Karpas-422 (cell line): ENCODE measurements at regions not wholly inside any gene's neighbourhood (a gene's known extent, or its start where the extent isn't known, plus 50 kb on each side); places are given as distances from the start of the nearest gene placed in this dataset.
"Not testable (repeated sequence)": the region's sequence is repeated elsewhere in the genome, so short reads cannot be mapped to it uniquely, and the experiment has no call there.

Experiments
- DNase-seq: peaks from one replicate; pipeline ENCODE4 v3.0.0-alpha.2; 2015
- H2AFZ ChIP-seq: fragments of 200-600 bp; sonication (generic); 2 replicates; pipeline ENCODE4 v1.6.1; 2014; ENCODE audit warnings: antibody characterized with exemption, low read length, mixed read lengths
- H3K27ac ChIP-seq: fragments of 200-600 bp; sonication (generic); 2 replicates; pipeline ENCODE4 v1.5.1; 2014; ENCODE audit warnings: mild to moderate bottlenecking, low read length, moderate library complexity
- H3K27me3 ChIP-seq: fragments of 200-600 bp; sonication (generic); 2 replicates; pipeline ENCODE4 v1.6.1; 2014; ENCODE audit warnings: low read length, mixed read lengths
- H3K36me3 ChIP-seq: fragments of 200-600 bp; sonication (generic); 2 replicates; pipeline ENCODE4 v1.6.1; 2014; ENCODE audit warnings: low read length, mixed read lengths; ENCODE audit not compliant: insufficient read depth
- H3K4me1 ChIP-seq: fragments of 200-600 bp; sonication (generic); 2 replicates; pipeline ENCODE4 v1.6.1; 2014; ENCODE audit warnings: mild to moderate bottlenecking, low read length, mixed read lengths
- H3K4me2 ChIP-seq: fragments of 200-600 bp; sonication (generic); 2 replicates; pipeline ENCODE4 v1.6.1; 2014; ENCODE audit warnings: low read length, low read depth, mild to moderate bottlenecking; ENCODE audit not compliant: poor library complexity, severe bottlenecking
- H3K4me3 ChIP-seq: fragments of 200-600 bp; sonication (generic); 2 replicates; pipeline ENCODE4 v1.5.1; 2014; ENCODE audit warnings: mild to moderate bottlenecking, antibody characterized with exemption, low read length, mixed read lengths
- H3K79me2 ChIP-seq: fragments of 200-600 bp; sonication (generic); 2 replicates; pipeline ENCODE4 v1.6.1; 2014; ENCODE audit warnings: mild to moderate bottlenecking, low read length, mixed read lengths
- H3K9ac ChIP-seq: fragments of 200-600 bp; sonication (generic); 2 replicates; pipeline ENCODE4 v1.6.0; 2014; ENCODE audit warnings: low read length
- H3K9me2 ChIP-seq: fragments of 200-600 bp; sonication (generic), shearing (Covaris generic); replicated peaks from 2 replicates; pipeline ENCODE4 v1.6.0; 2014; ENCODE audit warnings: mild to moderate bottlenecking, low read length, moderate library complexity; ENCODE audit not compliant: insufficient read depth
- H3K9me3 ChIP-seq: fragments of 300-700, 200-600 bp; sonication (generic); 2 replicates; pipeline ENCODE4 v1.6.1; 2014; ENCODE audit warnings: low read length, mixed read lengths
- H4K20me1 ChIP-seq: fragments of 200-600 bp; sonication (generic); 2 replicates; pipeline ENCODE4 v1.6.1; 2014; ENCODE audit warnings: mild to moderate bottlenecking, antibody characterized with exemption, low read length, low read depth; ENCODE audit not compliant: insufficient read depth

DNA sequence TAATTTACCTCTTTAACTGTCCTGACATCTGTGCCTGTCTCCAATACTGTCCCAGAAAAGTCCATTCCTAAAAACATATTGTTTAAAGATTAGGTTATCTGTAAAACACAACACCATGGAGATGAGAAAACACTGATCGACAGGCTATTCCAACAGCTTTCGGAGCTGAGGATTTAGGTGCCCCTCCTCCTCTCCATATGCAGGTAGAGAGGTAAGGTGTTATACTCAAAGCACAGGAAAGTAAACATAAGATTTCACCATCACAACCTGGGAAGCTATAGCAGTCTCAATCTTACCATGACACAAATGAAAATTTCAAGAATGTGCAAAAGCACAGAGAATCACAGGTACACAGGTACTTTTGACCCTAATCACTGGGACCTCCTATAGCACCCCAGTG is 60.9 kb upstream of the RASAL2 start:
- Histone ChIP-seq H2AFZ (no peak overlapping the region), H3K4me3 (no peak overlapping the region), H3K27me3 (no peaks in the 10 kb centered on the region), H3K4me1 (no peaks in the 10 kb centered on the region), H3K9ac (no peak overlapping the region), H3K27ac (no peak overlapping the region), H3K36me3 (no peaks in the 10 kb centered on the region), H4K20me1 (no peaks in the 10 kb centered on the region), H3K9me3 (no peaks in the 10 kb centered on the region), H3K79me2 (no peaks in the 10 kb centered on the region), H3K4me2 (no peak overlapping the region), H3K9me2 (no peaks in the 10 kb centered on the region)
- no peak for DNase-seq

GRCh38 chr1:178034676-178035075 is 59.2 kb upstream of the RASAL2 start:
- no peaks in the 10 kb centered on the region for H3K79me2 ChIP-seq
- H3K4me1 ChIP-seq = no peaks in the 10 kb centered on the region
- no peaks in the 10 kb centered on the region for H4K20me1 ChIP-seq
- no peak overlapping the region for H3K9ac ChIP-seq
- DNase-seq = no peak
- no peak overlapping the region for H3K4me3 ChIP-seq
- no peaks in the 10 kb centered on the region for H3K9me2 ChIP-seq
- no peak overlapping the region for H3K4me2 ChIP-seq
- no peaks in the 10 kb centered on the region for H3K9me3 ChIP-seq
- no peak overlapping the region for H3K27ac ChIP-seq
- no peaks in the 10 kb centered on the region for H3K27me3 ChIP-seq
- H3K36me3 ChIP-seq = no peaks in the 10 kb centered on the region
- no peak overlapping the region for H2AFZ ChIP-seq

GRCh38 chr1:178036090-178036489 is 57.8 kb upstream of the RASAL2 start:
- H3K4me1 ChIP-seq = no peaks in the 10 kb centered on the region
- no peaks in the 10 kb centered on the region for H3K9me2 ChIP-seq
- H3K36me3 ChIP-seq = no peaks in the 10 kb centered on the region
- no peak overlapping the region for H3K4me3 ChIP-seq
- no peaks in the 10 kb centered on the region for H3K79me2 ChIP-seq
- DNase-seq = no peak
- H4K20me1 ChIP-seq = no peaks in the 10 kb centered on the region
- no peak overlapping the region for H3K27ac ChIP-seq
- H3K9me3 ChIP-seq = no peaks in the 10 kb centered on the region
- H2AFZ ChIP-seq = no peak overlapping the region
- no peak overlapping the region for H3K9ac ChIP-seq
- H3K27me3 ChIP-seq = no peaks in the 10 kb centered on the region
- no peak overlapping the region for H3K4me2 ChIP-seq

- Histone ChIP-seq H3K4me3 (no peak overlapping the region), H2AFZ (no peak overlapping the region)
Observed at GRCh38 chr1:178037510-178038253, 56.2 kb upstream of the RASAL2 start.

GRCh38 chr1:178038372-178038771 is 55.5 kb upstream of the RASAL2 start:
- H3K27me3 ChIP-seq = no peaks in the 10 kb centered on the region
- no peak overlapping the region for H3K4me2 ChIP-seq
- H3K36me3 ChIP-seq = no peaks in the 10 kb centered on the region
- H3K4me3 ChIP-seq = no peak overlapping the region
- no peaks in the 10 kb centered on the region for H3K9me2 ChIP-seq
- no peaks in the 10 kb centered on the region for H3K79me2 ChIP-seq
- H3K9me3 ChIP-seq = no peaks in the 10 kb centered on the region
- no peaks in the 10 kb centered on the region for H4K20me1 ChIP-seq
- no peak overlapping the region for H2AFZ ChIP-seq
- H3K27ac ChIP-seq = no peak overlapping the region
- H3K9ac ChIP-seq = no peak overlapping the region
- DNase-seq = no peak
- H3K4me1 ChIP-seq = no peaks in the 10 kb centered on the region

More at GRCh38 chr1:178037510-178038253, 56.2 kb upstream of the RASAL2 start:
- no peak overlapping the region for H3K4me2 ChIP-seq
- no peak overlapping the region for H3K9ac ChIP-seq
- H3K79me2 ChIP-seq = no peaks in the 10 kb centered on the region
- no peak for DNase-seq
- no peaks in the 10 kb centered on the region for H3K4me1 ChIP-seq
- H3K9me3 ChIP-seq = no peaks in the 10 kb centered on the region
- H3K36me3 ChIP-seq = no peaks in the 10 kb centered on the region
- no peak overlapping the region for H3K27ac ChIP-seq
- H4K20me1 ChIP-seq = no peaks in the 10 kb centered on the region
- no peaks in the 10 kb centered on the region for H3K27me3 ChIP-seq
- H3K9me2 ChIP-seq = no peaks in the 10 kb centered on the region

DNA sequence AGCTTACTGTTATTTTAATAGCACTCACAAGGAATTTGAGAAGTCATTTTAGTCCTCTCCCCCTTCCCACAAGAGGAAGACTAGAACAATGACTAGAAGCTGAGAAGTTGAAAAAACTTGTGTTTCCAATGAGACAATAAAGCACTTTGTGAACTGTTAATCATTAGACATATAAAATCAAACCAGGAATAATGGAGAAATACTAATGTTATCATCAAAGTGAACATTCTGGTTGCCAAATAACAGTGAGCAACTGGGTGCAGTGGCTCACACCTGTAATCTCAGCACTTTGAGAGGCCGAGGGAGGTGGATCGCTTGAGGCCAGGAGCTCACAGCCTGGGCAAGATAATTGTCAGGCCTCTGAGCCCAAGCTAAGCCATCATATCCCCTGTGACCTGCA is 54.0 kb upstream of the RASAL2 start:
- Histone ChIP-seq H3K4me2 (no peak overlapping the region), H2AFZ (no peak overlapping the region), H3K9me3 (no peaks in the 10 kb centered on the region), H3K27me3 (no peaks in the 10 kb centered on the region), H3K36me3 (no peaks in the 10 kb centered on the region), H3K4me1 (no peaks in the 10 kb centered on the region), H3K9me2 (no peaks in the 10 kb centered on the region), H4K20me1 (no peaks in the 10 kb centered on the region), H3K9ac (no peak overlapping the region), H3K4me3 (no peak overlapping the region), H3K27ac (no peak overlapping the region), H3K79me2 (no peaks in the 10 kb centered on the region)
- DNase-seq = no peak

DNA sequence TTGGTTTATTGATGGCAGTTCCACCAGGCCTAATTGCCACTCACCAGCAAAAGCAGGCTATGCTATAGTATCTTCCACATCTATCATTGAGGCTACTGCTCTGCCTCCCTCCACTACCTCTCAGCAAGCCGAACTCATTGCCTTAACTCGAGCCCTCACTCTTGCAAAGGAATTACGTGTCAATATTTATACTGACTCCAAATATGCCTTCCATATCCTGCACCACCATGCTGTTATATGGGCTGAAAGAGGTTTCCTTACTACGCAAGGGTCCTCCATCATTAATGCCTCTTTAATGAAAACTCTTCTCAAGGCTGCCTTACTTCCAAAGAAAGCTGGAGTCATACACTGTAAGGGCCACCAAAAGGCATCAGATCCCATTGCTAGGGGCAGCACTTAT is 50.0 kb upstream of the RASAL2 start:
- DNase-seq, H2AFZ ChIP-seq, H3K27ac ChIP-seq, H3K4me3 ChIP-seq, H3K9ac ChIP-seq, H3K36me3 ChIP-seq, H3K27me3 ChIP-seq, H3K9me3 ChIP-seq, H3K79me2 ChIP-seq, H3K4me2 ChIP-seq, H4K20me1 ChIP-seq, H3K4me1 ChIP-seq, H3K9me2 ChIP-seq: not testable (repeated sequence)
